Breast epithelium (tissue), 3 donors: ENCODE measurements at regions not wholly inside any gene's neighbourhood (a gene's known extent, or its start where the extent isn't known, plus 50 kb on each side); places are given as distances from the start of the nearest gene placed in this dataset.

Experiments
- POLR2A ChIP-seq: fragments of 450-650 bp; IDR thresholded peaks from one replicate; pipeline ENCODE4 v1.6.1; 2016; ENCODE audit warnings: antibody characterized with exemption, mild to moderate bottlenecking, moderate library complexity
- POLR2AphosphoS5 ChIP-seq, 3 donors: sonication (generic); formaldehyde crosslinking; IDR thresholded peaks; one replicate each; pipeline ENCODE4 v1.6.1; 2017; ENCODE audit warnings: antibody characterized with exemption in 3 of 3
- TF ChIP-seq, protein P1 (sequence below), 3 donors: fragments of 450-650 bp; IDR thresholded peaks; one replicate each; pipeline ENCODE4 v1.5.1; 2016 to 2017; ENCODE audit warnings: antibody characterized with exemption in 3 of 3, mild to moderate bottlenecking in 3 of 3, moderate library complexity in 3 of 3

DNA sequence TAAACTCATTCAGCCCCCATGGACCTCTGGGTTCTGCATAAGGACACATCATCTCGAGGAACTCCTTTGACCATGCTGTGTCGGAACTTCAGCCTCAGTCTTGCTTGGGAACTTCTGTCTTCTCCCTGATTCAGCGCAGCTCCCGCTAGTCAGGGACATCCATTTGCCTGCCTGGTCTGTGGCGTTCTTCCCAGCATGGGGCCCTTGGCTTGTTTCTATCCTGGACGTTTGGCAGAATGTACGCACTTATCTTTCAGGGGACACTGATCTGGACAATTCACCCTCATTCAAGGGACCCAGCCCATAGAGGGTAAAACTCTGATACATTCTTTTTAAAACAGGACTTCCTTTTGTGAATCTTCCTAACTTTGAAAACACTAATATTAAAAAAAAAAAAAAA lies 75.8 kb upstream of the WIPF1 start:
- TF ChIP-seq, protein P1, sequence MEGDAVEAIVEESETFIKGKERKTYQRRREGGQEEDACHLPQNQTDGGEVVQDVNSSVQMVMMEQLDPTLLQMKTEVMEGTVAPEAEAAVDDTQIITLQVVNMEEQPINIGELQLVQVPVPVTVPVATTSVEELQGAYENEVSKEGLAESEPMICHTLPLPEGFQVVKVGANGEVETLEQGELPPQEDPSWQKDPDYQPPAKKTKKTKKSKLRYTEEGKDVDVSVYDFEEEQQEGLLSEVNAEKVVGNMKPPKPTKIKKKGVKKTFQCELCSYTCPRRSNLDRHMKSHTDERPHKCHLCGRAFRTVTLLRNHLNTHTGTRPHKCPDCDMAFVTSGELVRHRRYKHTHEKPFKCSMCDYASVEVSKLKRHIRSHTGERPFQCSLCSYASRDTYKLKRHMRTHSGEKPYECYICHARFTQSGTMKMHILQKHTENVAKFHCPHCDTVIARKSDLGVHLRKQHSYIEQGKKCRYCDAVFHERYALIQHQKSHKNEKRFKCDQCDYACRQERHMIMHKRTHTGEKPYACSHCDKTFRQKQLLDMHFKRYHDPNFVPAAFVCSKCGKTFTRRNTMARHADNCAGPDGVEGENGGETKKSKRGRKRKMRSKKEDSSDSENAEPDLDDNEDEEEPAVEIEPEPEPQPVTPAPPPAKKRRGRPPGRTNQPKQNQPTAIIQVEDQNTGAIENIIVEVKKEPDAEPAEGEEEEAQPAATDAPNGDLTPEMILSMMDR (IDR thresholded peaks at IDR 0.05), result no peak
- TF ChIP-seq POLR2A, result no peak
- no peak for TF ChIP-seq POLR2AphosphoS5 (IDR thresholded peaks at IDR 0.05)
